ENCODE measurements at regions not wholly inside any gene's neighbourhood (a gene's known extent, or its start where the extent isn't known, plus 50 kb on each side); places are given as distances from the start of the nearest gene placed in this dataset.

GRCh38 chr3:72301779-72302178 is 516.8 kb upstream of the PROK2 start:
- H3K4me3 Mint-ChIP-seq, result no peak overlapping the region
- H3K9me3 Mint-ChIP-seq, result no peaks in the 10 kb centered on the region
- peaks cover 2% of the 10 kb centered on the region for H3K27me3 Mint-ChIP-seq
- H3K36me3 Mint-ChIP-seq (ENCODE audit: low read depth), result no peaks in the 10 kb centered on the region
- ChIA-PET POLR2A (no interaction called here), CTCF (interaction anchor here (0.6 to 1.3 kb wide), 2 partner anchors 9 to 20 kb away, joined by 4 to 5 read pairs; no protein-coding TSS in a partner anchor)
- no peaks in the 10 kb centered on the region for H3K4me1 Mint-ChIP-seq
- no peak overlapping the region for H3K27ac Mint-ChIP-seq
- no peak for DNase-seq

DNA sequence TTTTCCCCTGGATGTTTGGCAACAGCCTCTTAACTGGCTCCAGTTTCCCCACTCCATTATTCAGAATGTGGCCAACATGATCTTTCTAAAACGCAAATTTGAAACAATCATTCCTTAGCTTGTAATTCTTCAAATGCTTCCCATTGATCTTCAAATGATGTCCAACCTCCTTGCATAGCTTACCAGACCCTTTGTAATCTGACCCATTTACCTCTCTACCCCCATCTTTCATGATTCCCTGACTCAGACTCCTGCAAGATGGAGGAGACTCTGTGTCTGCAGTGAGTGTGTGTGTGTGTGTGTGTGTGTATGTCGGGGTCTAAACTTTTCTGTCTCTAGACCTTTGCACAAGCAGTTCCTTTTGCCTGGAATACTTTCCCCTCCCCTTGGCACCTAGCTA is 515.7 kb upstream of the PROK2 start:
- Mint-ChIP-seq H3K27me3 (peaks cover 2% of the 10 kb centered on the region), H3K4me3 (no peak overlapping the region), H3K36me3 (ENCODE audit: low read depth) (no peaks in the 10 kb centered on the region), H3K9me3 (no peaks in the 10 kb centered on the region), H3K27ac (no peak overlapping the region), H3K4me1 (no peaks in the 10 kb centered on the region)
- no peak for DNase-seq
- CTCF ChIA-PET, result no interaction called here
- POLR2A ChIA-PET, result no interaction called here

- POLR2A ChIA-PET, result no interaction called here
- H3K27me3 Mint-ChIP-seq, result peaks cover 2% of the 10 kb centered on the region
- no peak overlapping the region for H3K4me3 Mint-ChIP-seq
- CTCF ChIA-PET, result no interaction called here
- no peaks in the 10 kb centered on the region for H3K4me1 Mint-ChIP-seq
- no peak for DNase-seq
- no peaks in the 10 kb centered on the region for H3K36me3 Mint-ChIP-seq (ENCODE audit: low read depth)
- no peaks in the 10 kb centered on the region for H3K9me3 Mint-ChIP-seq
- H3K27ac Mint-ChIP-seq, result no peak overlapping the region
Measured at GRCh38 chr3:72299823-72300222, 514.9 kb upstream of the PROK2 start.

- H3K27ac Mint-ChIP-seq, result no peak overlapping the region
- ChIA-PET CTCF (no interaction called here), POLR2A (no interaction called here)
- H3K27me3 Mint-ChIP-seq, result peaks cover 2% of the 10 kb centered on the region
- no peaks in the 10 kb centered on the region for H3K9me3 Mint-ChIP-seq
- H3K4me3 Mint-ChIP-seq, result no peak overlapping the region
- no peaks in the 10 kb centered on the region for H3K36me3 Mint-ChIP-seq (ENCODE audit: low read depth)
- H3K4me1 Mint-ChIP-seq, result no peaks in the 10 kb centered on the region
- no peak for DNase-seq
Measured at GRCh38 chr3:72299321-72299802, 514.4 kb upstream of the PROK2 start.

DNA sequence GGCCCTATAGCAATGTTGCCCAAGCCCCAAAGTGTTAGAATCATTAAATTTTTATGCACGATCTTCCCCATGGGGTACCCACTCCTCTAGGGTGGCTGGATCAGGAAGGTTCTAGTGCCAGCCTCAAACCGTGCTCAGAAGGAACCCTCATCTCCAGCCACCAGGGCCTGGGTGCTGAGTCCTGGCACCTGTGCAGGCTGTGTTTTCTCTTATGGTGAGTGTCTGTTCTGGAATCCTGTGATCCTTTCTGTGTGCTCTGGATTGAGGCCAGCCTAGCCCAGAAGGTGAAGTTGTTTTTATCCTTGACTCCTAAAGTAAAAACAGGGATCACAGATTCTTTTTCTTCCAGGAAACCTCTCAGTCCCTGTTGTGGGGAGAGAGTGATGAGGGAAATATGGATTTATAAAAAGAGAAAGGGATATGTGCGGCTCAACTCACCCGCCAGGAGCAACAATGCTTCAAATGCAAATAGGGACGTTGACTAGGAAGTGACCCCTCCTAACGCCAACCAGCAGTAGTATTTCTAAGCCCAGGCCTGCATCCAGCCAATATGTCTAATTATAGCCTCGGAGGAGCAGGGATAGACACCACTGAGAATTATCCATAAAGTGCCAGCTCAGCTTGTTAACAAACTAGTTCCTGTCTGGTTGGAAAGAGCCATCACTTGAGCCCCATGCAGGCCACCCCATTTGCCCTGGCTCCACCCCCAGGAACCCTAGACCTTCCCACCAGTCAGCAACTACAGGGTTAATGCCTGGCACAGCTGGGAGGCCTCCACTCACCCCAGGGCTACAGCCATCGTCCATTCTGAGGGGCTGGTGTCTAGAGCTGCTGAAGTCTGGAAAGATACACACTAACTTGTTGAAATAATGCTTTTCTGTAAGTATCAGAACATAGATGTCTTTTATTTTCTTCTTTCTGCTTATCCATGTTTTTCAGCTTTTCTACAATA is 513.5 kb upstream of the PROK2 start:
- H3K9me3 Mint-ChIP-seq, result no peaks in the 10 kb centered on the region
- CTCF ChIA-PET, result no interaction called here
- no peaks in the 10 kb centered on the region for H3K4me1 Mint-ChIP-seq
- H3K27ac Mint-ChIP-seq, result no peak overlapping the region
- no peaks in the 10 kb centered on the region for H3K36me3 Mint-ChIP-seq (ENCODE audit: low read depth)
- no peak for DNase-seq
- H3K4me3 Mint-ChIP-seq, result no peak overlapping the region
- POLR2A ChIA-PET, result interaction anchor here (0.5 kb wide), 1 partner anchor 240 kb away, joined by 4 read pairs; no protein-coding TSS in a partner anchor
- H3K27me3 Mint-ChIP-seq, result no peaks in the 10 kb centered on the region

DNA sequence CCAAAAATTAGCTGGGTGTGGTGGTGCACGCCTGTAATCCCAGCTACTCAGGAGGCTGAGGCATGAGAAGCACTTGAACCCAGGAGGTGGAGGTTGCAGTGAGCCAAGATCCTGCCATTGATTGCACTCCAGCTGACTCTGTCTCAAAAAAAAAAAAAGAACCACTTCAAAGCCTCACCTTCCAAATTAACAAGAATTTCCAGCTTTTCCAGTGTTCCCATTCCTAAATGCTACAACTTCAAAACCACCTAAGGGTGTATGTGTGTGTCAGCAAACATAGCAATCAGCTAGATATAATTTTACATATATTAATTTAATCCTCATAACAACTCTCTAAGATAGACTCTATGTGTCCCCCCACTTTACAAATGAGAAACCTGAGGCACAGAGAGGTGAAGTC is 512.5 kb upstream of the PROK2 start:
- Mint-ChIP-seq H3K36me3 (ENCODE audit: low read depth) (no peaks in the 10 kb centered on the region), H3K27me3 (no peaks in the 10 kb centered on the region), H3K27ac (no peak overlapping the region), H3K4me1 (no peaks in the 10 kb centered on the region), H3K4me3 (no peak overlapping the region), H3K9me3 (no peaks in the 10 kb centered on the region)
- ChIA-PET POLR2A (no interaction called here), CTCF (interaction anchor here (1.2 kb wide), 1 partner anchor 9 kb away, joined by 4 read pairs; no protein-coding TSS in a partner anchor)
- DNase-seq, result no peak

DNA sequence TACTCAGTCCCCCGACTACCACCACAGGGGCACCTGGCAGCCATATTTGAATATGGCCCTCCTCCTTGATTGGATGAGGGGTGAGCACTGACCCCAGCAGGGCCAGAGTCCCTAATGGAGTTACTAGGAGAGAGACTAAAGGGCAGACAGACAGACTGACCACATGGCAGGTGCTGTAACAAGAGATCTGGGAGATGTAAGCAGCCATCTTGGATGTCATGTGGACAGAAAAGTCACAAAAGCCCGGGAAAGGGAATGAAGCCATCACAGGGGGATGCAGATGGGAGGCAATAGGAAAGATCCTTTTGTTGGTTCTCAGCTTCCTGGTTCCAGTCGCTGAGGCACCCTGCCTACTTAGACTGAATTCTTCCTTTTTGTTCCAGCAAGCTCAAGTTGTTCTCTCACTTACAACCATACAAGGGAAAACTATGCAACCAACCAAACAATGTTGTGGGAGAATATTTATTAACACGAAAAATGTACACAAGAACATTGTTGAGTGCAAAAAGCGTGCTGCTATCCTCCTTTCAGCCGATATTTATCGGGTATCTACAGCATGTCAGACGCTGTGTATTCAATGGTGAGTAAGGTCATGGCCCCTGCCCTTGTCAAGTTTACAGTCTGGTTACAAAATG is 511.6 kb upstream of the PROK2 start:
- H3K4me1 Mint-ChIP-seq, result no peaks in the 10 kb centered on the region

DNA sequence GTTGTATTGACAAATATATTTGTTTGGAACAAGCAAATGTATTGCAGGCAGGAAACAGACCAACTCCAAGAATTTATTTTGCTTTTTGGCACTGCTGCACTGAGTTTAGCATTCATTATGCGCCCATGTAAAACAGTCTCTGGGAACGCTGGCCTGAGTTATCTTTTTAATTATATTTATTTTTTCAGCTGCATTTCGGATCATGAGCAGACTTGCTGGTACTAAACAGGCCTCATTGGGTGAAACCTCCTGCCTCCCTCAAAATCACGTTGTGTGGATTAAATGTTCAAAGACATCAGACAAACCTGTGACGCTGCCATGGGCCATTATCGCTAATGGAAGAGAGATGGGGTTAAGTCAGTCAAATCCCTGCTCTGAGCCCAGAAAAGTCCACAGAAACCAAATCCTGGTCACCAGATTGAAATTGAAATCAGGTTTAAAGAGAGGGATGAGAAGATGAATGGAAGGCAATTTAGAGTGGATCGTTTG is 511.1 kb upstream of the PROK2 start:
- Mint-ChIP-seq H3K27me3 (peaks cover under 1% of the 10 kb centered on the region), H3K36me3 (ENCODE audit: low read depth) (no peaks in the 10 kb centered on the region), H3K27ac (no peak overlapping the region), H3K9me3 (no peaks in the 10 kb centered on the region), H3K4me3 (no peak overlapping the region), H3K4me1 (no peaks in the 10 kb centered on the region)
- no peak for DNase-seq
- CTCF ChIA-PET, result interaction anchor here (0.6 to 1.0 kb wide), 3 partner anchors 39 to 376 kb away, joined by 3 read pairs; no protein-coding TSS in a partner anchor
- POLR2A ChIA-PET, result no interaction called here

More for the DNA sequence above, 511.6 kb upstream of the PROK2 start:
- Mint-ChIP-seq H3K4me3 (no peak overlapping the region), H3K36me3 (ENCODE audit: low read depth) (no peaks in the 10 kb centered on the region), H3K27me3 (no peaks in the 10 kb centered on the region), H3K27ac (no peak overlapping the region), H3K9me3 (no peaks in the 10 kb centered on the region)
- ChIA-PET POLR2A (no interaction called here), CTCF (interaction anchor here (0.5 to 1.2 kb wide), 2 partner anchors 10 to 54 kb away, joined by 4 to 6 read pairs; no protein-coding TSS in a partner anchor)
- DNase-seq, result no peak

DNA sequence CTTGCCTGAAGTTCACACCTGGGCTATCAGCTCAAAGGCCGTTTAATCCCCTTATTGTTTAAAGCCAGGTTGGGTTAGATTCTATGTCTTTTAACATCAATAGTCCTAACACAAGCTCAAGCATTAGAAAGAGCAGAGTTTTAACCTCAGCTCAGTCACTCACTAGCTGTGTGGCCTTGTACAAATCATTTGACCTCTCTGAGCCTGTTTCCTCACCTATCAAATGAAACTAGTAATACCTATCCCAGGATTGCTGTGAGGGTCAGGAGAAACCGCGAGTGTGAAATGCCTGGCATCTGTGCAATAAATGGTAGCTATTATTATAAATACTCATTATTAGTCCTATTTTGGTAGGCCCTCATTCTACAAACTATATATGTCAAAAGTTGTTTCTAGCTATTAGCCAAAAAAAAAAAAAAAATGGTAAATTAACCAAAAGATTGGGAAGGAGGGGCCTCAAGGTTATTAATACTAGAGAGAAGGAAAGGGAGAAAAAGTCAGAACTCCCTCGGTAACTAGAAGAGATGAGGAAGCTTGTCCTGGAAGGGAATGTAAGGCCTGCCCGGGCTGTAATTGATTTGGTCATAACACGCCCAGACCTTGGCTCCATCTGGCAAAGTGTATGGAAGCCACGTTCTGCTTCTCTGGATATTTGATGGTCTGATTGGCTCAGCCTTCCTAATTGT is 510.5 kb upstream of the PROK2 start:
- Mint-ChIP-seq H3K36me3 (ENCODE audit: low read depth) (no peaks in the 10 kb centered on the region), H3K27ac (no peak overlapping the region), H3K9me3 (no peaks in the 10 kb centered on the region), H3K4me1 (no peaks in the 10 kb centered on the region), H3K27me3 (peaks cover 4% of the 10 kb centered on the region), H3K4me3 (no peak overlapping the region)
- no peak for DNase-seq
- POLR2A ChIA-PET, result no interaction called here
- CTCF ChIA-PET, result interaction anchor here (0.6 to 1.0 kb wide), 5 partner anchors 22 to 376 kb away, joined by 3 read pairs; no protein-coding TSS in a partner anchor

GRCh38 chr3:72290859-72291638 is 506.1 kb upstream of the PROK2 start:
- peaks cover 12% of the 10 kb centered on the region for H3K4me1 Mint-ChIP-seq
- H3K9me3 Mint-ChIP-seq, result no peaks in the 10 kb centered on the region
- no peak for DNase-seq
- peaks cover 10% of the 10 kb centered on the region for H3K27me3 Mint-ChIP-seq
- POLR2A ChIA-PET, result no interaction called here
- CTCF ChIA-PET, result interaction anchor here (0.5 kb wide), 1 partner anchor 1296 kb away, joined by 3 read pairs; no protein-coding TSS in a partner anchor
- H3K27ac Mint-ChIP-seq, result no peak overlapping the region
- H3K4me3 Mint-ChIP-seq, result no peak overlapping the region
- H3K36me3 Mint-ChIP-seq (ENCODE audit: low read depth), result no peaks in the 10 kb centered on the region

DNA sequence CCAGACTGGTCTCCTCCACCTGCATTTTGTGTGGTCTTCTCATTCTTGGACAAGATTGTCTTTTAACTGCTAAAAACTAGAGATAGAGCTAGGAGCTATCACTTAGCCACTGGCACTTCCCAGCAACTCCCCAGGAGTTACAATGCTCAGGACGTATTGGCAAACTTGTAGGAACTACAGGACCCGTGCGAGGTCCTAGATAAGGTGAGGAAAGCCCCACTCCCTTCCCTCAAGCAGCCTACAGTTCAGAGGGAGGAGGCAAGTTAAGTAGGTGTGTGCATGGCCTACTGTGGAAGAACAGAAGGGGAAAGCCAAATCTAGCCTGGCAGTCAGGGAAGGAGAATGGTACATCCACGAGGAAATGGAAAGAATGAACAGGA is 504.7 kb upstream of the PROK2 start:
- ChIA-PET CTCF (interaction anchor here (0.6 to 1.4 kb wide), 4 partner anchors 18 to 414 kb away, joined by 3 to 4 read pairs (median 3); no protein-coding TSS in a partner anchor), POLR2A (no interaction called here)
- no peak overlapping the region for H3K27ac Mint-ChIP-seq
- H3K36me3 Mint-ChIP-seq (ENCODE audit: low read depth), result no peaks in the 10 kb centered on the region
- peaks cover 12% of the 10 kb centered on the region for H3K4me1 Mint-ChIP-seq
- H3K4me3 Mint-ChIP-seq, result no peak overlapping the region
- peaks cover 10% of the 10 kb centered on the region for H3K27me3 Mint-ChIP-seq
- no peak for DNase-seq
- H3K9me3 Mint-ChIP-seq, result no peaks in the 10 kb centered on the region
